GM12872 (cell line): ENCODE measurements at regions not wholly inside any gene's neighbourhood (a gene's known extent, or its start where the extent isn't known, plus 50 kb on each side); places are given as distances from the start of the nearest gene placed in this dataset.

Experiments used
- CTCF ChIP-seq: IDR thresholded peaks from 3 replicates; pipeline ENCODE4 v1.5.1; 2011; ENCODE audit warnings: low read depth, mild to moderate bottlenecking, low read length, moderate library complexity; ENCODE audit not compliant: insufficient read depth

GRCh38 chr17:64783556-64784352, 121.6 kb upstream of the SMURF2 start:
- no peak for TF ChIP-seq CTCF

- no peak for TF ChIP-seq CTCF
Measured at GRCh38 chr17:64783031-64783461, 120.9 kb upstream of the SMURF2 start.

GRCh38 chr17:64781810-64782555, 119.9 kb upstream of the SMURF2 start:
- TF ChIP-seq CTCF, result no peak

GRCh38 chr17:64781014-64781756, 119.1 kb upstream of the SMURF2 start:
- TF ChIP-seq CTCF, result no peak

- TF ChIP-seq CTCF, result no peak
Measured at GRCh38 chr17:64780096-64781013, 118.2 kb upstream of the SMURF2 start.

GRCh38 chr17:64779376-64780095, 117.4 kb upstream of the SMURF2 start:
- no peak for TF ChIP-seq CTCF
